ENCODE measurements at regions not wholly inside any gene's neighbourhood (a gene's known extent, or its start where the extent isn't known, plus 50 kb on each side); places are given as distances from the start of the nearest gene placed in this dataset.

GRCh38 chr10:44326474-44327030, 58.3 kb downstream of the CXCL12 start:
- no peak for DNase-seq (ENCODE audit: low read depth)
- H3K27me3 ChIP-seq (ENCODE audit: control insufficient read depth, insufficient read depth, low read length): no peaks in the 10 kb centered on the region
- TF ChIP-seq, protein P1, sequence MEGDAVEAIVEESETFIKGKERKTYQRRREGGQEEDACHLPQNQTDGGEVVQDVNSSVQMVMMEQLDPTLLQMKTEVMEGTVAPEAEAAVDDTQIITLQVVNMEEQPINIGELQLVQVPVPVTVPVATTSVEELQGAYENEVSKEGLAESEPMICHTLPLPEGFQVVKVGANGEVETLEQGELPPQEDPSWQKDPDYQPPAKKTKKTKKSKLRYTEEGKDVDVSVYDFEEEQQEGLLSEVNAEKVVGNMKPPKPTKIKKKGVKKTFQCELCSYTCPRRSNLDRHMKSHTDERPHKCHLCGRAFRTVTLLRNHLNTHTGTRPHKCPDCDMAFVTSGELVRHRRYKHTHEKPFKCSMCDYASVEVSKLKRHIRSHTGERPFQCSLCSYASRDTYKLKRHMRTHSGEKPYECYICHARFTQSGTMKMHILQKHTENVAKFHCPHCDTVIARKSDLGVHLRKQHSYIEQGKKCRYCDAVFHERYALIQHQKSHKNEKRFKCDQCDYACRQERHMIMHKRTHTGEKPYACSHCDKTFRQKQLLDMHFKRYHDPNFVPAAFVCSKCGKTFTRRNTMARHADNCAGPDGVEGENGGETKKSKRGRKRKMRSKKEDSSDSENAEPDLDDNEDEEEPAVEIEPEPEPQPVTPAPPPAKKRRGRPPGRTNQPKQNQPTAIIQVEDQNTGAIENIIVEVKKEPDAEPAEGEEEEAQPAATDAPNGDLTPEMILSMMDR (IDR thresholded peaks at IDR 0.05; ENCODE audit: insufficient read depth, low read length, poor library complexity, severe bottlenecking): no peak
- H3K36me3 ChIP-seq (ENCODE audit: control insufficient read depth, insufficient read depth, low read length): no peaks in the 10 kb centered on the region
- H3K4me3 ChIP-seq (ENCODE audit: low read depth, low read length): no peak overlapping the region

GRCh38 chr10:44325596-44326307, 59.1 kb downstream of the CXCL12 start:
- TF ChIP-seq, protein P1 (IDR thresholded peaks at IDR 0.05; ENCODE audit: insufficient read depth, low read length, poor library complexity, severe bottlenecking): no peak
- Histone ChIP-seq H3K27me3 (ENCODE audit: control insufficient read depth, insufficient read depth, low read length) (no peaks in the 10 kb centered on the region), H3K4me3 (ENCODE audit: low read depth, low read length) (no peak overlapping the region), H3K36me3 (ENCODE audit: control insufficient read depth, insufficient read depth, low read length) (no peaks in the 10 kb centered on the region)
- DNase-seq (ENCODE audit: low read depth): no peak

GRCh38 chr10:44325157-44325556, 59.7 kb downstream of the CXCL12 start:
- no peaks in the 10 kb centered on the region for H3K27me3 ChIP-seq (ENCODE audit: control insufficient read depth, insufficient read depth, low read length)
- no peak overlapping the region for H3K4me3 ChIP-seq (ENCODE audit: low read depth, low read length)
- no peak for DNase-seq (ENCODE audit: low read depth)
- no peaks in the 10 kb centered on the region for H3K36me3 ChIP-seq (ENCODE audit: control insufficient read depth, insufficient read depth, low read length)
- TF ChIP-seq, protein P1 (IDR thresholded peaks at IDR 0.05; ENCODE audit: insufficient read depth, low read length, poor library complexity, severe bottlenecking): no peak

DNA sequence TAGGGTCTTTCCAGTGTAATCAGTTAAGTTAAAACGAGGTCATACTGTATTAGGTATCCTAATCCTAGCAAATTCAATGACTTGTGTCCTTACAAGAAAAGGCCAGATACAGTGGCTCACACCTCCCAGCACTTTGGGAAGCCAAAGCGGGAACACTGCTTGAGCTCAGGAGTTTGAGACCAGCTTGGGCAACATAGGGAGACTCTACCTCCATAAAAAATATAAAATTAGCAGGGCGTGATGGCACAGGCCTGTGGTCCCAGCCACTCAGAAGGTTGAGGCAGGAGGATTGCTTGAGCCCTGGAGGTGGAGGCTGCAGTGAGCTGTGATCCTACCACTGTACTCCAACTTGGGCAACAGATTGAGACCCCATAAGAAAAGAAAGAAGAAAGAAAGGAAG, 61.1 kb downstream of the CXCL12 start:
- no peak for DNase-seq (ENCODE audit: low read depth)
- H3K27me3 ChIP-seq (ENCODE audit: control insufficient read depth, insufficient read depth, low read length): no peaks in the 10 kb centered on the region
- no peaks in the 10 kb centered on the region for H3K36me3 ChIP-seq (ENCODE audit: control insufficient read depth, insufficient read depth, low read length)
- no peak overlapping the region for H3K4me3 ChIP-seq (ENCODE audit: low read depth, low read length)
- TF ChIP-seq, protein P1 (IDR thresholded peaks at IDR 0.05; ENCODE audit: insufficient read depth, low read length, poor library complexity, severe bottlenecking): no peak

- TF ChIP-seq, protein P1 (IDR thresholded peaks at IDR 0.05; ENCODE audit: insufficient read depth, low read length, poor library complexity, severe bottlenecking): no peak
- no peak for DNase-seq (ENCODE audit: low read depth)
Observed at GRCh38 chr10:44322137-44322536, 62.8 kb downstream of the CXCL12 start.

GRCh38 chr10:44320756-44321155, 64.1 kb downstream of the CXCL12 start:
- H3K27me3 ChIP-seq (ENCODE audit: control insufficient read depth, insufficient read depth, low read length): no peaks in the 10 kb centered on the region
- H3K36me3 ChIP-seq (ENCODE audit: control insufficient read depth, insufficient read depth, low read length): no peaks in the 10 kb centered on the region
- DNase-seq (ENCODE audit: low read depth): no peak

More at GRCh38 chr10:44322137-44322536, 62.8 kb downstream of the CXCL12 start:
- H3K36me3 ChIP-seq (ENCODE audit: control insufficient read depth, insufficient read depth, low read length): no peaks in the 10 kb centered on the region
- no peaks in the 10 kb centered on the region for H3K27me3 ChIP-seq (ENCODE audit: control insufficient read depth, insufficient read depth, low read length)
- no peak overlapping the region for H3K4me3 ChIP-seq (ENCODE audit: low read depth, low read length)

More at GRCh38 chr10:44320756-44321155, 64.1 kb downstream of the CXCL12 start:
- H3K4me3 ChIP-seq (ENCODE audit: low read depth, low read length): no peak overlapping the region
- TF ChIP-seq, protein P1 (IDR thresholded peaks at IDR 0.05; ENCODE audit: insufficient read depth, low read length, poor library complexity, severe bottlenecking): no peak

Measured in kidney epithelial cell (primary cell).